ENCODE measurements at regions not wholly inside any gene's neighbourhood (a gene's known extent, or its start where the extent isn't known, plus 50 kb on each side); places are given as distances from the start of the nearest gene placed in this dataset.

GRCh38 chr9:14512942-14513341, 180.3 kb downstream of the ZDHHC21 start:
- TF ChIP-seq CTCF (IDR thresholded peaks at IDR 0.05; ENCODE audit: insufficient read depth, low read depth, low read length) (no peak), EZH2 (IDR thresholded peaks at IDR 0.05; ENCODE audit: insufficient read depth, low read length) (no peak)
